Left lung (tissue), 4 donors: ENCODE measurements at regions not wholly inside any gene's neighbourhood (a gene's known extent, or its start where the extent isn't known, plus 50 kb on each side); places are given as distances from the start of the nearest gene placed in this dataset.
"Not testable (repeated sequence)": the region's sequence is repeated elsewhere in the genome, so short reads cannot be mapped to it uniquely, and the experiment has no call there.

Experiments used
- ATAC-seq: fragments of 200-7000 bp; cut with Tn5 transposase; one replicate; pipeline ENCODE4 v1.9.1; 2020; ENCODE audit warnings: moderate library complexity
- DNase-seq, 4 donors: peaks; one replicate each; pipeline ENCODE4 v3.0.0-alpha.2; 2013 to 2020
- H3K27ac ChIP-seq, 2 donors: fragments of 200-600 bp; sonication (generic) in 1 of 2; one replicate each; pipeline versions ENCODE4 v1.5.0 to v1.8.0; 2020 to 2021
- H3K27me3 ChIP-seq, 2 donors: fragments of 200-600 bp; sonication (generic) in 1 of 2; one replicate each; pipeline versions ENCODE4 v1.5.0 to v1.8.0; 2020 to 2021
- H3K36me3 ChIP-seq, 2 donors: fragments of 200-600 bp; sonication (generic) in 1 of 2; one replicate each; pipeline versions ENCODE4 v1.5.0 to v1.8.0; 2020 to 2021
- H3K4me1 ChIP-seq, 2 donors: fragments of 200-600 bp; one replicate each; pipeline ENCODE4 v1.8.0; 2021
- H3K4me3 ChIP-seq, 2 donors: fragments of 200-600 bp; sonication (generic) in 1 of 2; one replicate each; pipeline versions ENCODE4 v1.5.0 to v1.8.0; 2020 to 2021; ENCODE audit warnings: mild to moderate bottlenecking in 1 of 2
- H3K9me3 ChIP-seq, 2 donors: fragments of 200-600 bp; sonication (generic) in 1 of 2; one replicate each; pipeline versions ENCODE4 v1.5.0 to v1.8.0; 2020 to 2021
- intact Hi-C, 2 donors: fragments of 100-400 bp; cut with DNase I; formaldehyde crosslinking; loops; one replicate each; pipeline versions ENCODE4 v1.11.2 to v1.14.2; 2022
- TF ChIP-seq, protein P1 (sequence below), 2 donors: fragments of 200-600 bp; sonication (generic) in 1 of 2; IDR thresholded peaks; one replicate each; pipeline versions ENCODE4 v1.5.0 to v1.8.0; 2021; ENCODE audit warnings: antibody characterized with exemption in 2 of 2
- donor health status: DM: no; HTN: yes; CAD: no.
- donor health status: DM: no; HTN: no; CAD: no.

DNA sequence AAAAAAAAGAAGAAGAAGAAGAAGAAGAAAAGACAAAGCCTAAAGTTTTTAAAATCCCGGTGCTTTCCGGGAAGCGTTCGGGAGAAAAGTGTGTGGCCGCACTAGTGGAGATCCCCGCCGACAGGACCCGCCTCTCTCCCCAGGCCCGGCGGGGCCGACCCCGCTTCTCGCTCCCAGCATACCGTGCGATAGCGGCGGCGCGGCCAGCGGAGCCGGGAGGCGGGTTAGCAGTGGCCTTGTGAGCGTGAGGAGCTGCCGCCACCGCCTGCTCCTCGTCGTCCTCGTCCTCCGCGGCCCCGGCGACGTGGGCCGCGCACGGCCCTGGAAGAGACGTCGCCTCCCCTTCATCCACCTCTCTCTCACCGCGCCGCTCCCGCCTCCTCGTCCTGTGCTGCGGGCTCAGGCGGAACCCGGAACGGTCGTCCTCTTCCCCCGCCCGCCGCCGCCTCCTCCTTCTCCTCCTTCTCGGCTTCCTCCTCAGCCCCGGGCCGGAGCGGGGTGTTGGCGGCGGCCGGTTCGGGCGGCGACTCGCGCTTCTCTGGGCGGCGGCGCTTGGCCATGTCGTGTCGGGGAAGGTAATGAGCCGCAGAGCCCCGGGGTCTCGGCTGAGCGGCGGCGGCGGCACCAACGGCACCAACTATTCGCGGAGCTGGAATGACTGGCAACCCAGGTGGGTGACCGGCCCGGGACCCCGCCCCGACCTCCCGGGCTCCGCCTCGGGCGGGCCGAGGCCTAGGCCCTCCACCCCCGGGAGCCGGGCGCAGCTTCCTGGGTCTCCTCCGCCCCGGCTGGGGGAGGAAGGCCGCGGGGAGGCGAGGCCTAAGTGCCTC is 62.6 kb upstream of the CDR2 start:
- H3K27me3 ChIP-seq, H3K36me3 ChIP-seq, intact Hi-C loops, H3K4me1 ChIP-seq, H3K9me3 ChIP-seq: not testable (repeated sequence)
- Histone ChIP-seq H3K4me3 (peak overlapping the region; percentile 55 to 77), H3K27ac (peak overlapping the region; percentile 95 to 97)
- ATAC-seq (peak; percentile 94), DNase-seq (peak; percentile 66 to 98 (median 80))

DNA sequence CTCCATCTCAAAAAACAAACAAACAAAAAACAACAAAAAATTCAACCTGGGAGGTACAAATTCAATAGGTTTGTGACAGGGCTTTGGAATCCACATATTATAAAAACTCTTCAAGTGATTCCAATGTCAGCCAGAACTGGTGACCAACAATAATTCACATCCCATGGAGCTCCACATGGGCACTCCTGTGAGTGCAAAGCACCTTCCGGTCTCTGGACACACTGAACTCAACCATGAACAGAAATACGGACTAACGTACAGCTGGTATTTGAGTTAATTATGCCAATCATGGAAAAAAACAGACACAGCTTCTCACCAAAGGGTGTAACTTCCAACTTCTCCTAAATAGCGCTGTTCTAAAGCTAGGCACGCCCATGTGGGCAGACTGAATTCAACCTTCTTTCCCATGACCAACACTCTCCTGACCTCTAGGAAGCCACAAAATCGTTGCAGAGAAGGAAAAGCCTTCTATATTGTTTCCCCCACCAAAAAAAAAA is 62.0 kb upstream of the CDR2 start:
- H3K4me3 ChIP-seq, result peak overlapping the region; percentile 55 to 77
- intact Hi-C loops, result not testable (repeated sequence)
- peak overlapping the region; percentile 95 to 97 for H3K27ac ChIP-seq

DNA sequence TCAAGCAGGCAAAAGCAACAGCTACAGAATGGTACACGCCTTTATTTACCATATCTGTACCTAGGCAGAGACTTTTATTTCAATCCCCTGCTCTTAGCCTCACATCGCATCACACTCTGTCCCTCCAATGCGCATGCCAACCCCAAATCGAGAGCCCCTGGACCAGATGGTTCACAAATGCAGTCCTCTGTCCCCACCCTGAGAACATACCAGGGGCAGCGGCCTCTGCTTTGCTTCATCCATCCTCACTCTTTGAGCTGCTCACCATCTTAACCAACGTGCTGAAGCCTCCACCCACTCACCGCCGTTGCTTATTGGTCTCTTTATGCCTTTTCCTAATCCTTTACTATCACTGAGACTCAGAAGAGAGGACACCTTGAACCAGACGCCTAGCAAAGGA is 56.9 kb upstream of the CDR2 start:
- H3K4me3 ChIP-seq, H3K9me3 ChIP-seq, H3K4me1 ChIP-seq, ATAC-seq, intact Hi-C loops, DNase-seq, H3K27ac ChIP-seq, H3K27me3 ChIP-seq: not testable (repeated sequence)
- H3K36me3 ChIP-seq, result peaks cover 0 to 36% of the 10 kb centered on the region in 2 donors

More for the DNA sequence above, 62.0 kb upstream of the CDR2 start:
- not testable (repeated sequence) for DNase-seq, H3K36me3 ChIP-seq, H3K27me3 ChIP-seq, H3K9me3 ChIP-seq, H3K4me1 ChIP-seq
- peak; percentile 84 for ATAC-seq

DNA sequence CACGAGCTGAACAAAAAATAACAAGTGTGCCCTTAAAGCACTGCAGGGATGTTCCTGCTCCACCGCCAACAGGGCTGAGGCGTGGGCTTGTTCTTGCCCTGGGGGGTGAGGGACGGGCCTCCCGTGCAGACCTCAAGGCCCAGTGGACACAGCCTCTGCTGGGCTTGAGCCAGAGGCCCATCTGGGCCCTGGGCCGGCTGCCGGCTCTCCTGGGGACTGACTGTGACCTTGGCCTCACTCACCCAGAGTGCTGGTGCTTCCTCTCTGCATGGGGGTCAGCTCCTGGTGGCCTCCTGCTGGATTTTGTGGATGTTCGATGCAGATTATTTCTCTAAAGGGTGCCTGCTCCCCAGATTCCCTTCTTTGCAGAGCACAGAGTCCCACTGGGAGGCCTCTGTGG is 54.2 kb upstream of the CDR2 start:
- TF ChIP-seq, protein P1, sequence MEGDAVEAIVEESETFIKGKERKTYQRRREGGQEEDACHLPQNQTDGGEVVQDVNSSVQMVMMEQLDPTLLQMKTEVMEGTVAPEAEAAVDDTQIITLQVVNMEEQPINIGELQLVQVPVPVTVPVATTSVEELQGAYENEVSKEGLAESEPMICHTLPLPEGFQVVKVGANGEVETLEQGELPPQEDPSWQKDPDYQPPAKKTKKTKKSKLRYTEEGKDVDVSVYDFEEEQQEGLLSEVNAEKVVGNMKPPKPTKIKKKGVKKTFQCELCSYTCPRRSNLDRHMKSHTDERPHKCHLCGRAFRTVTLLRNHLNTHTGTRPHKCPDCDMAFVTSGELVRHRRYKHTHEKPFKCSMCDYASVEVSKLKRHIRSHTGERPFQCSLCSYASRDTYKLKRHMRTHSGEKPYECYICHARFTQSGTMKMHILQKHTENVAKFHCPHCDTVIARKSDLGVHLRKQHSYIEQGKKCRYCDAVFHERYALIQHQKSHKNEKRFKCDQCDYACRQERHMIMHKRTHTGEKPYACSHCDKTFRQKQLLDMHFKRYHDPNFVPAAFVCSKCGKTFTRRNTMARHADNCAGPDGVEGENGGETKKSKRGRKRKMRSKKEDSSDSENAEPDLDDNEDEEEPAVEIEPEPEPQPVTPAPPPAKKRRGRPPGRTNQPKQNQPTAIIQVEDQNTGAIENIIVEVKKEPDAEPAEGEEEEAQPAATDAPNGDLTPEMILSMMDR (IDR thresholded peaks at IDR 0.05), result no peak
- Histone ChIP-seq H3K9me3 (no peaks in the 10 kb centered on the region), H3K27ac (no peak overlapping the region), H3K27me3 (no peaks in the 10 kb centered on the region), H3K4me3 (no peak overlapping the region), H3K36me3 (peaks cover 0 to 59% of the 10 kb centered on the region in 2 donors), H3K4me1 (no peaks in the 10 kb centered on the region)
- intact Hi-C loops, result no loop called here
- ATAC-seq (no peak), DNase-seq (no peak)

DNA sequence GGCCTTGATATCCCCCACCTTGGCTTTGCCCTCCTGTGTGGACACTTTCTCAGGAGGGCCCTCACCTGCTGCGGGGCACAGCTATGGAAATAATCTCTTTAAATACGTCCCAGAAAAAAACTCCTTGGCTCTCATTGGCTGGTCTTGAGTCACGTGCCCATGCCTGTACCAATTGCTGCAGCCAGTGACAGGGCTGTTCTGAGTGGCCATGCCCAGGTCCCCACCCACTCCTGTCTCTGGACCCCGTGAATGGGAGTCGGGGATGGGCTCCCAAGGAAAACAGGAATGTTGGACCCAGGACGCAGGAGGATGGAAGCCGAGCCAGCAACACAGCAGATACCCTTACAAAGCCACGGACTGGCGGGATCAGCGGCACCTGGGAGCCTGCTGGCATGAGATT is 53.1 kb upstream of the CDR2 start:
- TF ChIP-seq, protein P1 (IDR thresholded peaks at IDR 0.05), result no peak
- intact Hi-C loops, result no loop called here
- ATAC-seq, result no peak
- Histone ChIP-seq H3K27ac (no peak overlapping the region), H3K4me1 (no peaks in the 10 kb centered on the region), H3K4me3 (no peak overlapping the region), H3K9me3 (no peaks in the 10 kb centered on the region), H3K27me3 (no peaks in the 10 kb centered on the region), H3K36me3 (peaks cover 0 to 63% of the 10 kb centered on the region in 2 donors)
- DNase-seq, result no peak

DNA sequence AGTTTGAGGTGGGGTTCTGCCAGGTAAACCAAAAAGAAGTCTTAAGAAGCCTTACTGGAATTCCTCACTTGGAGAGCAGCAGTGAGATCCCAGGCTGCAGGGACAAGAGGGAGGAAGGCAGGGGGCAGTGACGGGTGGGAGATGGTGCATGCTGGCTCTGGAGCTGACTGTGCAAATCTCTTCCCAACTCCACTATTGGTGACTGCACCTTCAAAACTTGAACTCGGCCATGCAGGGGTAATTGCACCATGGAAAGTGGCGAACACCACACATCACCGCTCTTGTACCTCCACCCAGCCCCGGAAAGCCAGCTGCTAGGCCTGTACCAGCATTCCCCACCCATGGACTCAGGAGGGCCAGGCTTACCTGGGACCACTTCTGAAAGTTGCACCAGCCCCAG is 51.4 kb upstream of the CDR2 start:
- intact Hi-C loops, result no loop called here
- no peak overlapping the region for H3K4me3 ChIP-seq
- H3K27me3 ChIP-seq, result no peaks in the 10 kb centered on the region
- no peaks in the 10 kb centered on the region for H3K4me1 ChIP-seq
- ATAC-seq (no peak), DNase-seq (no peak)
- H3K27ac ChIP-seq, result no peak overlapping the region
- H3K9me3 ChIP-seq, result no peaks in the 10 kb centered on the region
- H3K36me3 ChIP-seq, result peaks cover 0 to 77% of the 10 kb centered on the region in 2 donors
- TF ChIP-seq, protein P1 (IDR thresholded peaks at IDR 0.05), result no peak
